K562 (cell line): ENCODE measurements at regions not wholly inside any gene's neighbourhood (a gene's known extent, or its start where the extent isn't known, plus 50 kb on each side); places are given as distances from the start of the nearest gene placed in this dataset.
A peak's percentile ranks its signal among the peaks of the same experiment; 100 is the strongest.

ENCODE experiments used
- ATAC-seq: fragments of 200-7000 bp; cut with Tn5 transposase; 3 replicates; pipeline ENCODE4 v1.9.1; 2020; ENCODE audit warnings: moderate library complexity
- BruUV-seq: library from RNA; stranded (reverse); fragments of 400-500 nt; replicated peaks from 2 replicates; lab custom pipeline; 2021; lab: Mats Ljungman, UMichigan
- CTCF ChIA-PET: fragments of 300-600 bp; formaldehyde crosslinking; extraction: SDS; loops from one replicate; lab custom pipeline; 2021; ENCODE audit warnings: low intra/inter-chr PET ratio; lab: Yijun Ruan, JAX
- POLR2A ChIA-PET: fragments of 300-600, 350-650 bp; sonication (Branson Sonifier 250); formaldehyde crosslinking; extraction: SDS; loops from one replicate; lab custom pipeline; 2021; ENCODE audit warnings: antibody characterized with exemption, inconsistent platforms; lab: Yijun Ruan, JAX
- DNase-seq, 4 experiments: peaks; one replicate each; pipeline versions ENCODE4 v3.0.0 to v3.0.0-alpha.2; 2011 to 2018; ENCODE audit warnings: low spot score in 3 of 4, mixed read lengths in 3 of 4; ENCODE audit errors: extremely low read depth in 1 of 4
- FAIRE-seq: peaks from 2 replicates; lab custom pipeline; 2011; peaks lifted over from hg19 to GRCh38; lab: Jason Lieb, UNC
- H2AFZ ChIP-seq: 2 replicates; pipeline ENCODE4 v1.6.0; 2011; ENCODE audit warnings: low read depth, low read length, control low read depth, inconsistent platforms
- H3K27ac ChIP-seq: fragments of 200-600 bp; 3 replicates; pipeline ENCODE4 v1.8.0; 2011; ENCODE audit warnings: low read depth, mild to moderate bottlenecking, control low read depth, inconsistent platforms, low read length, moderate library complexity, mixed read lengths; ENCODE audit errors: extremely low read depth
- H3K27me3 ChIP-seq, 2 experiments: fragments of 300-600 bp in 1 of 2; 2 replicates in 1 of 2; 3 replicates in 1 of 2; pipeline versions ENCODE4 v1.6.0 to v1.8.0; 2011; ENCODE audit warnings: inconsistent platforms in 2 of 2, low read length in 2 of 2, mild to moderate bottlenecking in 1 of 2, mixed read lengths in 1 of 2, moderate library complexity in 1 of 2; ENCODE audit not compliant: control insufficient read depth in 2 of 2, insufficient read depth in 2 of 2
- H3K36me3 ChIP-seq: fragments of 300-600 bp; 3 replicates; pipeline ENCODE4 v1.8.0; 2011; ENCODE audit warnings: mild to moderate bottlenecking, low read length, inconsistent platforms; ENCODE audit not compliant: control insufficient read depth, insufficient read depth
- H3K4me1 ChIP-seq, 2 experiments: fragments of 200-600 bp in 1 of 2; replicated peaks in 1 of 2; 2 replicates in 1 of 2; 3 replicates in 1 of 2; pipeline versions ENCODE4 v1.5.1 to v1.8.0; 2011; ENCODE audit warnings: inconsistent platforms in 2 of 2, low read length in 2 of 2, mild to moderate bottlenecking in 1 of 2, mixed read lengths in 1 of 2, moderate library complexity in 1 of 2; ENCODE audit not compliant: control insufficient read depth in 2 of 2, insufficient read depth in 2 of 2
- H3K4me2 ChIP-seq: 2 replicates; pipeline ENCODE4 v1.6.1; 2011; ENCODE audit warnings: low read length, control low read depth, inconsistent platforms, mixed read lengths; ENCODE audit not compliant: insufficient read depth
- H3K4me3 ChIP-seq: fragments of 200-600 bp; sonication (generic), shearing (Covaris generic); 2 replicates; pipeline ENCODE4 v1.5.1; 2016; ENCODE audit warnings: control low read depth, inconsistent platforms
- H3K79me2 ChIP-seq: fragments of 200-600 bp; 3 replicates; pipeline ENCODE4 v1.8.0; 2011; ENCODE audit warnings: low read length, inconsistent platforms; ENCODE audit not compliant: control insufficient read depth, insufficient read depth
- H3K9ac ChIP-seq, 2 experiments: 2 replicates each; pipeline versions ENCODE4 v1.6.0 to v1.6.1; 2011; ENCODE audit warnings: low read depth in 2 of 2, low read length in 2 of 2, control low read depth in 1 of 2, inconsistent platforms in 1 of 2, mild to moderate bottlenecking in 1 of 2, mixed read lengths in 1 of 2; ENCODE audit not compliant: insufficient read depth in 1 of 2
- H3K9me1 ChIP-seq: one replicate; pipeline ENCODE4 v1.6.0; 2011; ENCODE audit warnings: inconsistent platforms, mild to moderate bottlenecking, low read length, moderate library complexity; ENCODE audit not compliant: control insufficient read depth, insufficient read depth
- H3K9me3 ChIP-seq: replicated peaks from 2 replicates; pipeline ENCODE4 v1.5.1; 2011; ENCODE audit warnings: low read depth, low read length, inconsistent platforms; ENCODE audit not compliant: control insufficient read depth, insufficient read depth
- H4K20me1 ChIP-seq: replicated peaks from 2 replicates; pipeline ENCODE4 v1.6.1; 2011; ENCODE audit warnings: low read length, inconsistent platforms, mixed read lengths; ENCODE audit not compliant: control insufficient read depth, insufficient read depth
- ARHGAP35 ChIP-seq: fragments of 450-650 bp; IDR thresholded peaks from 2 replicates; pipeline ENCODE4 v1.6.1; 2018; ENCODE audit not compliant: partially characterized antibody
- ASH1L ChIP-seq: fragments of 450-650 bp; IDR thresholded peaks from 2 replicates; pipeline ENCODE4 v1.6.1; 2018; ENCODE audit warnings: borderline replicate concordance, mild to moderate bottlenecking, low read depth; ENCODE audit not compliant: partially characterized antibody
- BDP1 ChIP-seq: IDR thresholded peaks from 3 replicates; pipeline ENCODE4 v1.6.1; 2011; ENCODE audit not compliant: insufficient read length, insufficient read depth
- FOS ChIP-seq: IDR thresholded peaks from 3 replicates; pipeline ENCODE4 v1.6.1; 2011; ENCODE audit not compliant: insufficient read length; ENCODE audit errors: extremely low read depth
- GATAD2A ChIP-seq: fragments of 450-650 bp; IDR thresholded peaks from 2 replicates; pipeline ENCODE4 v1.6.1; 2017
- NFRKB ChIP-seq: fragments of 450-650 bp; IDR thresholded peaks from 2 replicates; pipeline ENCODE4 v1.6.1; 2016; ENCODE audit warnings: low read depth
- PML ChIP-seq: IDR thresholded peaks from 2 replicates; pipeline ENCODE4 v1.6.1; 2012; ENCODE audit warnings: low read length, inconsistent platforms
- PURB ChIP-seq: sonication (generic); formaldehyde crosslinking; IDR thresholded peaks from 2 replicates; pipeline ENCODE4 v1.9.0; 2021; ENCODE audit warnings: low read depth, mild to moderate bottlenecking, missing genetic modification reagents
- RAD21 ChIP-seq, 2 experiments: fragments of 250-450 bp in 1 of 2; fragments of 450-650 bp in 1 of 2; sonication (Bioruptor Pico) in 1 of 2; formaldehyde crosslinking in 1 of 2; IDR thresholded peaks in 1 of 2; conservative IDR thresholded peaks in 1 of 2; 2 replicates each; pipeline versions ENCODE4 v1.4.0 to v1.8.0; 2020 to 2022; ENCODE audit warnings: mild to moderate bottlenecking in 2 of 2, moderate library complexity in 1 of 2
- RUNX1 ChIP-seq: sonication (generic); IDR thresholded peaks from 2 replicates; pipeline ENCODE4 v1.6.1; 2016; ENCODE audit warnings: antibody characterized with exemption, low read depth
- WGBS: fragments of 100-300 bp; shearing (Covaris generic); methylation state at CpG from one replicate; pipeline ENCODE4 v1.1.6; 2016; ENCODE audit warnings: low coverage, mixed read lengths; ENCODE audit not compliant: insufficient coverage; ENCODE audit errors: missing lambda C conversion rate; 5-methylcytosine and 5-hydroxymethylcytosine counted together
- in situ Hi-C: fragments of 300-500 bp; cut with MboI; formaldehyde crosslinking; loops from 4 replicates; pipeline ENCODE4 v1.15.0; 2018; ENCODE audit warnings: inconsistent platforms, mixed read lengths
- intact Hi-C: fragments of 100-400 bp; cut with micrococcal nuclease; formaldehyde crosslinking; loops from 2 replicates; pipeline ENCODE4 v1.14.2; 2022
- TF ChIP-seq, protein P1 (sequence below): fragments of 250-450 bp; sonication (Bioruptor Pico); IDR thresholded peaks from 2 replicates; pipeline ENCODE4 v1.8.0; 2022; ENCODE audit warnings: moderate library complexity, mild to moderate bottlenecking, inconsistent platforms

DNA sequence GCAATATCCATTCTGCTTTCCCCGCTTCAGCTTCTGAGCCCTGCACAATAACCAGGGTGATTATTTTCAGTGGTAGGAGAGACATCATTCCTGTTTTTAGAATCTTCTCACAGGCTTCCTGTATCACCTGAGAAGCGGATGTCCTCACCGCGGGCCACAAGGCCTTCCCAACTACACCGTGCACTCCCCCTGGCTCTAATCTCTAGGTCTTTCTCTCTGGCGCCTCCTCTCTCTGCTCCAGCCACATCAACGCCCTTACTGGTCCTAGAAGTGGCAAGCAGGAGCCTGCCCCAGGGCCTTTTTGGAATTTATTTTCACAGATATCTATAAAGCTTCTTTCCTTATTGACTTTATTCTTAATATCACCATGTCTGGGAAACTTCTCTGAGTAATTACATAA, 675.2 kb upstream of the FRG1 start:
- in situ Hi-C loops, result no loop called here
- Histone ChIP-seq H3K27ac (no peak overlapping the region), H3K9me1 (no peaks in the 10 kb centered on the region), H3K4me1 (no peaks in the 10 kb centered on the region), H3K9ac (no peak overlapping the region), H3K4me2 (no peak overlapping the region), H3K4me3 (no peak overlapping the region)
- intact Hi-C loops, result no loop called here
- no peak for TF ChIP-seq PURB (CRISPR knock-in tag)
- no peak for TF ChIP-seq GATAD2A
- no peak for TF ChIP-seq NFRKB
- TF ChIP-seq RUNX1, result no peak
- TF ChIP-seq RAD21 (CRISPR knock-in tag; conservative IDR thresholded peaks at IDR 0.05 in 1 of 2, IDR thresholded peaks at IDR 0.05 in 1 of 2), result no peak
- TF ChIP-seq, protein P1, sequence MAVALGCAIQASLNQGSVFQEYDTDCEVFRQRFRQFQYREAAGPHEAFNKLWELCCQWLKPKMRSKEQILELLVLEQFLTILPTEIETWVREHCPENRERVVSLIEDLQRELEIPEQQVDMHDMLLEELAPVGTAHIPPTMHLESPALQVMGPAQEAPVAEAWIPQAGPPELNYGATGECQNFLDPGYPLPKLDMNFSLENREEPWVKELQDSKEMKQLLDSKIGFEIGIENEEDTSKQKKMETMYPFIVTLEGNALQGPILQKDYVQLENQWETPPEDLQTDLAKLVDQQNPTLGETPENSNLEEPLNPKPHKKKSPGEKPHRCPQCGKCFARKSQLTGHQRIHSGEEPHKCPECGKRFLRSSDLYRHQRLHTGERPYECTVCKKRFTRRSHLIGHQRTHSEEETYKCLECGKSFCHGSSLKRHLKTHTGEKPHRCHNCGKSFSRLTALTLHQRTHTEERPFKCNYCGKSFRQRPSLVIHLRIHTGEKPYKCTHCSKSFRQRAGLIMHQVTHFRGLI (CRISPR knock-in tag), result no peak
- TF ChIP-seq FOS, result no peak
- TF ChIP-seq ARHGAP35, result no peak
- TF ChIP-seq ASH1L, result no peak
- no peak for TF ChIP-seq BDP1
- TF ChIP-seq PML, result no peak
- TF ChIP-seq, all 486 proteins: peak for 0
- Histone ChIP-seq H3K79me2 (no peaks in the 10 kb centered on the region), H3K9me3 (no peaks in the 10 kb centered on the region), H3K27me3 (no peaks in the 10 kb centered on the region), H2AFZ (no peak overlapping the region), H4K20me1 (no peaks in the 10 kb centered on the region), H3K36me3 (no peaks in the 10 kb centered on the region)
- FAIRE-seq (no peak), DNase-seq (peak in 2 of 4 experiments; percentile 0 to 1), ATAC-seq (no peak)
- CTCF ChIA-PET, result no interaction called here
- POLR2A ChIA-PET, result no interaction called here
- BruUV-seq, result no TSS peak
- WGBS, result 0% methylated on average over 7 of the region's 7 CpGs
